Osteocyte (in vitro differentiated cells): ENCODE measurements at regions not wholly inside any gene's neighbourhood (a gene's known extent, or its start where the extent isn't known, plus 50 kb on each side); places are given as distances from the start of the nearest gene placed in this dataset.

Experiments
- DNase-seq: peaks from one replicate; pipeline ENCODE4 v3.0.0; 2021; ENCODE audit warnings: mixed read lengths; ENCODE audit not compliant: unreplicated experiment; ENCODE audit errors: extremely low spot score
- H3K27ac Mint-ChIP-seq: one replicate; pipeline ENCODE4 v1.8.0; 2021; ENCODE audit warnings: mild to moderate bottlenecking, mixed read lengths; ENCODE audit not compliant: unreplicated experiment
- H3K27me3 Mint-ChIP-seq: one replicate; pipeline ENCODE4 v1.8.0; 2021; ENCODE audit warnings: mixed read lengths; ENCODE audit not compliant: unreplicated experiment
- H3K36me3 Mint-ChIP-seq: one replicate; pipeline ENCODE4 v1.8.0; 2021; ENCODE audit warnings: mixed read lengths; ENCODE audit not compliant: unreplicated experiment
- H3K4me1 Mint-ChIP-seq: one replicate; pipeline ENCODE4 v1.8.0; 2021; ENCODE audit warnings: mixed read lengths; ENCODE audit not compliant: unreplicated experiment
- H3K4me3 Mint-ChIP-seq: one replicate; pipeline ENCODE4 v1.8.0; 2021; ENCODE audit warnings: mild to moderate bottlenecking, moderate library complexity, mixed read lengths; ENCODE audit not compliant: unreplicated experiment
- H3K9me3 Mint-ChIP-seq: one replicate; pipeline ENCODE4 v1.8.0; 2021; ENCODE audit warnings: mixed read lengths; ENCODE audit not compliant: unreplicated experiment
- CTCF ChIP-seq: fragments of 200-600 bp; sonication (generic); IDR thresholded peaks from 2 replicates; pipeline ENCODE4 v1.5.0; 2021; ENCODE audit warnings: antibody characterized with exemption, mild to moderate bottlenecking, moderate library complexity

GRCh38 chr2:82826437-82826836 is 1632.6 kb downstream of the SUCLG1 start:
- DNase-seq: no peak
- Mint-ChIP-seq H3K27ac (no peak overlapping the region), H3K27me3 (peaks cover 36% of the 10 kb centered on the region), H3K9me3 (no peaks in the 10 kb centered on the region), H3K36me3 (no peaks in the 10 kb centered on the region), H3K4me1 (no peaks in the 10 kb centered on the region), H3K4me3 (no peak overlapping the region)
- no peak for TF ChIP-seq CTCF

GRCh38 chr2:82825410-82826090 is 1633.5 kb downstream of the SUCLG1 start:
- Mint-ChIP-seq H3K27me3 (peaks cover 31% of the 10 kb centered on the region), H3K4me1 (no peaks in the 10 kb centered on the region), H3K9me3 (no peaks in the 10 kb centered on the region), H3K4me3 (no peak overlapping the region), H3K27ac (no peak overlapping the region), H3K36me3 (no peaks in the 10 kb centered on the region)
- no peak for DNase-seq
- TF ChIP-seq CTCF: no peak

- peaks cover 27% of the 10 kb centered on the region for H3K27me3 Mint-ChIP-seq
- no peak overlapping the region for H3K4me3 Mint-ChIP-seq
- no peak overlapping the region for H3K27ac Mint-ChIP-seq
- H3K9me3 Mint-ChIP-seq: no peaks in the 10 kb centered on the region
- no peaks in the 10 kb centered on the region for H3K4me1 Mint-ChIP-seq
- DNase-seq: no peak
- no peaks in the 10 kb centered on the region for H3K36me3 Mint-ChIP-seq
- TF ChIP-seq CTCF: no peak
These were observed 1635.2 kb downstream of the SUCLG1 start for GRCh38 chr2:82823892-82824291.

- Mint-ChIP-seq H3K9me3 (no peaks in the 10 kb centered on the region), H3K27me3 (peaks cover 3% of the 10 kb centered on the region), H3K27ac (no peak overlapping the region), H3K4me3 (no peak overlapping the region), H3K36me3 (no peaks in the 10 kb centered on the region), H3K4me1 (no peaks in the 10 kb centered on the region)
- DNase-seq: no peak
- TF ChIP-seq CTCF: no peak
These were observed 1639.1 kb downstream of the SUCLG1 start for GRCh38 chr2:82819951-82820350.

- no peak for TF ChIP-seq CTCF
- Mint-ChIP-seq H3K27me3 (peaks cover 15% of the 10 kb centered on the region), H3K9me3 (no peaks in the 10 kb centered on the region), H3K4me1 (no peaks in the 10 kb centered on the region), H3K36me3 (no peaks in the 10 kb centered on the region), H3K4me3 (no peak overlapping the region), H3K27ac (no peak overlapping the region)
- DNase-seq: no peak
These were observed 1644.9 kb downstream of the SUCLG1 start for GRCh38 chr2:82814146-82814545.
